Caki2 (cell line): ENCODE measurements at regions not wholly inside any gene's neighbourhood (a gene's known extent, or its start where the extent isn't known, plus 50 kb on each side); places are given as distances from the start of the nearest gene placed in this dataset.
"Not testable (repeated sequence)": the region's sequence is repeated elsewhere in the genome, so short reads cannot be mapped to it uniquely, and the experiment has no call there.

Experiments
- DNase-seq: peaks from one replicate; pipeline ENCODE4 v3.0.0-alpha.2; 2015; ENCODE audit warnings: low read depth
- in situ Hi-C: cut with HindIII; loops from 2 replicates; pipeline ENCODE4 v1.10.0; 2016; ENCODE audit warnings: low sequenced_read_pairs, low pct_unique_long_range_greater_than_20kb, mixed read lengths

GRCh38 chr6:66092306-66092705, 385.3 kb upstream of the EYS start:
- DNase-seq, in situ Hi-C loops: not testable (repeated sequence)

- in situ Hi-C loops: no loop called here
- DNase-seq: no peak
Measured at GRCh38 chr6:66086532-66086931, 379.5 kb upstream of the EYS start.

- no peak for DNase-seq
- in situ Hi-C loops: no loop called here
Measured at GRCh38 chr6:66082914-66083313, 375.9 kb upstream of the EYS start.

GRCh38 chr6:66068907-66069306, 361.9 kb upstream of the EYS start:
- no peak for DNase-seq
- in situ Hi-C loops: no loop called here

- no peak for DNase-seq
- in situ Hi-C loops: no loop called here
Measured at GRCh38 chr6:66068033-66068432, 361.0 kb upstream of the EYS start.

GRCh38 chr6:66065313-66065712, 358.3 kb upstream of the EYS start:
- in situ Hi-C loops: no loop called here
- DNase-seq: no peak

- in situ Hi-C loops: no loop called here
- DNase-seq: no peak
Measured at GRCh38 chr6:66057034-66057433, 350.0 kb upstream of the EYS start.

- DNase-seq: no peak
- in situ Hi-C loops: no loop called here
Measured at GRCh38 chr6:66054967-66055366, 347.9 kb upstream of the EYS start.

GRCh38 chr6:66051812-66052211, 344.8 kb upstream of the EYS start:
- in situ Hi-C loops: no loop called here
- no peak for DNase-seq

GRCh38 chr6:66048684-66049474, 341.9 kb upstream of the EYS start:
- no peak for DNase-seq
- in situ Hi-C loops: no loop called here

- in situ Hi-C loops: no loop called here
- no peak for DNase-seq
Measured at GRCh38 chr6:66032626-66033025, 325.6 kb upstream of the EYS start.

- DNase-seq: no peak
- in situ Hi-C loops: no loop called here
Measured at GRCh38 chr6:66029391-66029790, 322.4 kb upstream of the EYS start.

GRCh38 chr6:65999288-65999791, 292.3 kb upstream of the EYS start:
- DNase-seq: no peak

GRCh38 chr6:65998544-65998943, 291.5 kb upstream of the EYS start:
- DNase-seq: no peak
- in situ Hi-C loops: no loop called here

More at GRCh38 chr6:65999288-65999791, 292.3 kb upstream of the EYS start:
- in situ Hi-C loops: no loop called here

- no peak for DNase-seq
- in situ Hi-C loops: no loop called here
Measured at GRCh38 chr6:65997539-65997938, 290.5 kb upstream of the EYS start.

- in situ Hi-C loops: no loop called here
- DNase-seq: no peak
Measured at GRCh38 chr6:65996096-65996495, 289.1 kb upstream of the EYS start.

- in situ Hi-C loops: no loop called here
- DNase-seq: no peak
Measured at GRCh38 chr6:65989676-65990075, 282.6 kb upstream of the EYS start.

- in situ Hi-C loops: no loop called here
- no peak for DNase-seq
Measured at GRCh38 chr6:65988006-65988405, 281.0 kb upstream of the EYS start.

- DNase-seq: no peak
- in situ Hi-C loops: no loop called here
Measured at GRCh38 chr6:65984089-65984488, 277.1 kb upstream of the EYS start.

GRCh38 chr6:65979120-65979519, 272.1 kb upstream of the EYS start:
- in situ Hi-C loops: no loop called here
- no peak for DNase-seq
